Activated gamma-delta T cell treated with anti-CD3 and anti-CD28 coated beads, Interleukin-2, amount 50 U/mL, for 16 hours (primary cell): ENCODE measurements at regions not wholly inside any gene's neighbourhood (a gene's known extent, or its start where the extent isn't known, plus 50 kb on each side); places are given as distances from the start of the nearest gene placed in this dataset.

Source experiments
- DNase-seq: peaks from one replicate; pipeline ENCODE4 v3.0.0-alpha.2; 2020; ENCODE audit warnings: low read depth

DNA sequence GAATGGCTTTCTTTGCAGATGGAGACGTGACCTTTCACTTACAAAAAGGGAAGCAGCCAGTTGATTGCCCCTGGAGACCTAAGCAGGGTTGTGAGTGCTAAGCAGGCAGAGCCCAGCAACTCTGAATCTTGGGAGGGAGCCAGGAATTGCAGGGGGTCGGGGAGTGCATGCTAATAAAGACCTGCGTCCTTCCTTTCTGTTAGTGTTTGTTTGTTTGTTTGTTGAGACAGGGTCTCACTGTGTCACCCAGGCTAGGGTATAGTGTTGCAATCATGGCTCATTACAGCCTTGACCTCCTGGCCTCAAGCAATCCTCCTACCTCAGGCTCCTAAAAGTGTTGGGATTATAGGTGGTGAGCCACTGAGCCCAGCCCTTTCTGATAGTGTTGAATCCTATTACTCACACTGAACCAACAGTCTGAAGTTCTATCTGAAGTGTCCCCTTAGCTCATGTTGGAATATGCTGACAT lies 137.4 kb downstream of the CEP135 start:
- no peak for DNase-seq

DNA sequence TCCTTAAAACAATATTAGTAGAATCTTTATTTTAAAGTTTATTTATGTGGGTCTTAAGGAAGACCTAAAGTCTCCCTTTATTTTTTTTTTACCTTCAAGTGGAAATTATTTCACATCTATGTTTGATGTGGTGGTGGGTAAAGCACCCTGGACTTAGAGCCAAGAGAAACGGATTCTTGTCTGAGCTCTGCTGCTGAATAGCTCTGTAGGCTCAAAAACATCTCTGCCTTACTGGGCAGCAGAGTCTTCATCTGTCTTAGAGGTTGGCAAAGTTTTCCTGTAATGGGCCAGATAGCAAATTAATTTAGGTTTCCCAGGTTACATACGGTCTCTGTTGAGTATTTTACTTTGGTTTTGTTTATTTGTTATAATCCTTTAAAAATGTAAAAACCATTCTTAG lies 136.5 kb downstream of the CEP135 start:
- no peak for DNase-seq

DNA sequence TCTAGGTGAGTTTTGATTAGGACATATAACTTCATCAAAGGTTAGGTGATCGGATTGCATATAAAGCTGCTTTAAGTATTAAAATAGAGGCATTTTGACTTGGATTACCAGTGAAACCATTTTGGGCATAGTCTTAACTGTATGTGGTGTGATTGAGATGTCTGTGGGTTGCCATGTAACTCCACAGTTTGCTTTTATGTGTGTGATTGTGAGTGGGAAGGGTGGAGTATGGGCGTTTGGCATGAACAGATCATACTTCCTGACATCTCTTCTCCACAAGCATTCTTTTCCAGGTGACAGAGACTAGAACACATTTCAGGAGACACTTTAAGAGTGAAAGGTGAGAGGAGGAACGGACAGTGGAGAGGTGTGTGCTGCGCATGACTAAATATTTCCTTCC lies 136.1 kb downstream of the CEP135 start:
- no peak for DNase-seq
